Adrenal gland (tissue), 9 donors: ENCODE measurements at regions not wholly inside any gene's neighbourhood (a gene's known extent, or its start where the extent isn't known, plus 50 kb on each side); places are given as distances from the start of the nearest gene placed in this dataset.

Experiments
- DNase-seq, 7 donors: peaks; one replicate each; pipeline ENCODE4 v3.0.0-alpha.2; 2019 to 2020
- H3K27ac ChIP-seq, 5 donors: fragments of 200-600 bp; sonication (generic) in 4 of 5; 1 replicate in 3 of 5; 2 replicates in 2 of 5; pipeline versions ENCODE4 v1.5.1 to v1.8.0; 2016 to 2020; ENCODE audit warnings: mild to moderate bottlenecking in 1 of 5
- H3K27me3 ChIP-seq: fragments of 200-600 bp; 2 replicates; pipeline ENCODE4 v1.8.0; 2021
- H3K36me3 ChIP-seq, 2 donors: fragments of 200-600 bp; replicated peaks in 1 of 2; 1 replicate in 1 of 2; 2 replicates in 1 of 2; pipeline versions ENCODE4 v1.5.1 to v1.8.0; 2018 to 2022
- H3K4me1 ChIP-seq, 2 donors: fragments of 200-600 bp; replicated peaks in 1 of 2; 1 replicate in 1 of 2; 2 replicates in 1 of 2; pipeline versions ENCODE4 v1.5.1 to v1.8.0; 2018 to 2021
- H3K4me3 ChIP-seq, 4 donors: fragments of 200-600 bp; sonication (generic) in 3 of 4; one replicate each; pipeline ENCODE4 v1.5.1; 2016 to 2018
- H3K9me3 ChIP-seq, 3 donors: fragments of 200-600 bp; sonication (generic) in 1 of 3; replicated peaks in 1 of 3; 1 replicate in 2 of 3; 2 replicates in 1 of 3; pipeline versions ENCODE4 v1.5.1 to v1.8.0; 2016 to 2021
- POLR2A ChIP-seq, 2 donors: fragments of 450-650 bp; IDR thresholded peaks; one replicate each; pipeline ENCODE4 v1.6.1; 2017; ENCODE audit warnings: antibody characterized with exemption in 2 of 2, mild to moderate bottlenecking in 2 of 2, moderate library complexity in 1 of 2
- WGBS, 4 donors: extraction: QIAGEN DNeasy Blood & Tissue Kit in 2 of 4; methylation state at CpG; one replicate each; pipeline versions ENCODE4 v1.1.5 to v1.1.7; 2013 to 2017; 5-methylcytosine and 5-hydroxymethylcytosine counted together
- intact Hi-C, 2 donors: fragments of 100-400 bp; cut with DNase I; formaldehyde crosslinking; loops; one replicate each; pipeline versions ENCODE4 v1.14.1 to v1.15.0; 2022 to 2023
- TF ChIP-seq, protein P1 (sequence below), 6 experiments: fragments of 450-650 bp in 4 of 6; fragments of 200-600 bp in 2 of 6; sonication (generic) in 1 of 6; IDR thresholded peaks; 1 replicate in 5 of 6; 2 replicates in 1 of 6; pipeline versions ENCODE4 v1.5.1 to v1.8.0; 2016 to 2021; ENCODE audit warnings: antibody characterized with exemption in 6 of 6, mild to moderate bottlenecking in 2 of 6, moderate library complexity in 1 of 6
- donor health status: healthy with polysubstance abuse.
- donor health status: Bipolar disorder and iron deficiency.
- donor health status: DM: yes; HTN: yes; CAD: no.
- donor health status: DM: no; HTN: no; CAD: no.
- donor health status: DM: no; HTN: no; CAD: no.

DNA sequence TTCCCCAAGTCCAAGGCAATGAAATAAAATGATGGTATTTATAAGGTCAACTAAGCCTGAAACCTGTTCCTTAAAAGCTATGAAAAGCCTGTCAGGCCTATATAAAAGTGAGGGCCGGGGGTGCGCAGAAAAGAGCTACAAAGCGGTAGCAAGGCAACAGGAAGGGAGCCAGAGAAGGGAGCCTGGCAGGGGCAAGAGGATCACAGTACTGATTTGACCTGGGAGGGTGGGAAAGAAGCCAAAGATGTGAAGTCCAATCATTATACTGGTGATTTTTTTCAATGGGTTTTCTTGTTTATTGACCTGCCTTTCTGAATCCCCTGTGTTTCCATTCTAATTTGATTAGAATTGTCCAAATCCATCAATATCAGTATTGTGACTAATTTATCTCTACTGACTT lies 64.3 kb upstream of the STT3B start:
- Histone ChIP-seq H3K27ac (no peak overlapping the region), H3K4me3 (no peak overlapping the region), H3K9me3 (no peaks in the 10 kb centered on the region), H3K36me3 (no peaks in the 10 kb centered on the region), H3K4me1 (no peaks in the 10 kb centered on the region), H3K27me3 (no peaks in the 10 kb centered on the region)
- intact Hi-C loops: no loop called here
- 62 to 90% (median 70%) methylated on average over 3 of the region's 3 CpGs for WGBS, 4 donors
- no peak for TF ChIP-seq POLR2A (IDR thresholded peaks at IDR 0.05)
- TF ChIP-seq, protein P1, sequence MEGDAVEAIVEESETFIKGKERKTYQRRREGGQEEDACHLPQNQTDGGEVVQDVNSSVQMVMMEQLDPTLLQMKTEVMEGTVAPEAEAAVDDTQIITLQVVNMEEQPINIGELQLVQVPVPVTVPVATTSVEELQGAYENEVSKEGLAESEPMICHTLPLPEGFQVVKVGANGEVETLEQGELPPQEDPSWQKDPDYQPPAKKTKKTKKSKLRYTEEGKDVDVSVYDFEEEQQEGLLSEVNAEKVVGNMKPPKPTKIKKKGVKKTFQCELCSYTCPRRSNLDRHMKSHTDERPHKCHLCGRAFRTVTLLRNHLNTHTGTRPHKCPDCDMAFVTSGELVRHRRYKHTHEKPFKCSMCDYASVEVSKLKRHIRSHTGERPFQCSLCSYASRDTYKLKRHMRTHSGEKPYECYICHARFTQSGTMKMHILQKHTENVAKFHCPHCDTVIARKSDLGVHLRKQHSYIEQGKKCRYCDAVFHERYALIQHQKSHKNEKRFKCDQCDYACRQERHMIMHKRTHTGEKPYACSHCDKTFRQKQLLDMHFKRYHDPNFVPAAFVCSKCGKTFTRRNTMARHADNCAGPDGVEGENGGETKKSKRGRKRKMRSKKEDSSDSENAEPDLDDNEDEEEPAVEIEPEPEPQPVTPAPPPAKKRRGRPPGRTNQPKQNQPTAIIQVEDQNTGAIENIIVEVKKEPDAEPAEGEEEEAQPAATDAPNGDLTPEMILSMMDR (IDR thresholded peaks at IDR 0.05): no peak
- no peak for DNase-seq

DNA sequence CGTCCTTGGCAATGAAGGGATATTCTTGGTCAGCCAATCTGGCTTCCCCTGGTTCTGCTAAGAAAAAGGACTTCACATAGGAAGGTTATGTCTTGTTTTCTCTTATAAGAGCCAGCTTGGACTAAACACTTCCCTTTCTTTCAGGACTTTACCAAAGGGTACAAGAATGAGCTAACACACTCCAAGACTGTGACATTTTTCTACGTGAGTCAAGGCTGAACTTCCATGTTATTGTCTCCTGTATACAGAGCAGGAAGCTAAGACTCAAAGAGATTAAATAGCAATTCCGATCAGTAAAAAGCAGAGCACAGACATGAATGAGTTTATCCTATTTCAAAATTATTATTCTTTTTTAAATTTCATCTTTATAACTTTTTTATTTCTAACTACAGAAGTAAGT lies 63.3 kb upstream of the STT3B start:
- no peaks in the 10 kb centered on the region for H3K36me3 ChIP-seq
- DNase-seq: no peak
- WGBS, 4 donors: 69 to 76% (median 74%) methylated on average over 3 of the region's 3 CpGs
- H3K27me3 ChIP-seq: no peaks in the 10 kb centered on the region
- intact Hi-C loops: no loop called here
- no peaks in the 10 kb centered on the region for H3K4me1 ChIP-seq
- no peak for TF ChIP-seq POLR2A (IDR thresholded peaks at IDR 0.05)
- TF ChIP-seq, protein P1 (IDR thresholded peaks at IDR 0.05): no peak
- no peaks in the 10 kb centered on the region for H3K9me3 ChIP-seq
- H3K27ac ChIP-seq: no peak overlapping the region
- no peak overlapping the region for H3K4me3 ChIP-seq

DNA sequence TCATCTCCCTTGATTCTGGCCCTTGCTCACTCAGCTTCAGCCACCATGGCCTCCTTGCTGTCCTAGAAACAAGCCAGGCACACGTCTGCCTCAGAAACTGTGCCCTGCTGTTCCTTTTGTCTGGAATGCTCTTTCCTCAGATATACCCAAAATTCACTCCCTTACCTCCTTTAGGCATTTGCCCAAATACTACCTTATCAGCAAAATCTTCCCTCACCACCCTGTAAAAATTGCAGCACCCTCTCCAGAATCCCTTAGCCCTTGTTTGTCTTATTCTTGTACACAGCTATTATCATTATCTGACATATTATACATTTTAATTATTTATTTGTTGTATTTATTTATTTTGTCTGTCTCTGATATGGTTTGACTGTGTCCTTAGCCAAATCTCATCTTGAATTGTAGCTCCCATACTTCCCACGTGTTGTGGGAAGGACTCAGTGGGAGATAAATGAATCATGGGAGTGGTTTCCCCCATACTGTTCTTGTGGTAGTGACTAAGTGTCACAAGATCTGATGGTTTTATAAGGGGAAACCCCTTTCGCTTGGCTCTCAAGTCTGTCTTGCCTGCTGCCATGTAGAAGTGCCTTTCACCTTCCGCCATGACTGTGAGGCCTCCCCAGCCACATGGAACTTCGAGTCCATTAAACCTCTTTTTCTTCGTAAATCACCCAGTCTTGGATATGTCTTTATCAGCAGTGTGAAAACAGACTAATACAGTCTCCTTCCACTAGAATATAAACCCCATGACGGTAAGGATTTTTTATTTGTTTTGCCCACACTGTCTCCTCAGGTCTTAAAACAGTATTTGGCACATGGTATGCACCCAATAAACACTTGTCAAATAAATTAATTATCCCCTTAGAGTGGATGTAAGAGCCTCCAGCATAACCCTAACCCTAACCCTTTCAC lies 60.0 kb upstream of the STT3B start:
- intact Hi-C loops: no loop called here
- H3K36me3 ChIP-seq: no peaks in the 10 kb centered on the region
- 90 to 93% (median 91%) methylated on average over 7 of the region's 7 CpGs for WGBS, 4 donors
- no peak for DNase-seq
- H3K27ac ChIP-seq: no peak overlapping the region
- H3K27me3 ChIP-seq: no peaks in the 10 kb centered on the region
- TF ChIP-seq, protein P1 (IDR thresholded peaks at IDR 0.05): no peak
- TF ChIP-seq POLR2A (IDR thresholded peaks at IDR 0.05): no peak
- peaks cover 0 to 6% of the 10 kb centered on the region in 2 donors for H3K4me1 ChIP-seq
- no peak overlapping the region for H3K4me3 ChIP-seq
- H3K9me3 ChIP-seq: no peaks in the 10 kb centered on the region

DNA sequence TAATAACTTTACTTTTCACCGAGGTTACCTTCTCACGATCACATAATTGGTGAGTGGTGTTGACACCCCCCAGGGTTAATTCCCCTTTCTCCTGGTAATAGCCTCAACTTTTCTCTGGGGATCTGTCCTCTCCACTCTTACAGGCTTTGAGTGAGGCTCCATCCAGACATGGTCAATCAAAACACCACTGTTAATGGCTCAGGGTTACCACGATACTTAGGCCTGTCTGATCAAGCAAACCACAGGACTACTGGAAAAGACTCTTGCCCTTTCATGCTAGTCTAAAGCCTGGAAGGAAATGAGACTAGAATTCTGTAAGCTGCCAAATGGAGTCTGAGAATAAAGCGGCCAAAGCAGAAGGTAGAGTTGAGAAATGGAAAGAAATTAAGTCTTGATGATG lies 56.5 kb upstream of the STT3B start:
- no peaks in the 10 kb centered on the region for H3K36me3 ChIP-seq
- no peak overlapping the region for H3K27ac ChIP-seq
- no peak for DNase-seq
- WGBS, 4 donors: 96 to 98% (median 97%) methylated on average over 4 of the region's 4 CpGs
- TF ChIP-seq POLR2A (IDR thresholded peaks at IDR 0.05): no peak
- TF ChIP-seq, protein P1 (IDR thresholded peaks at IDR 0.05): no peak
- H3K4me1 ChIP-seq: peaks cover 0 to 6% of the 10 kb centered on the region in 2 donors
- no peaks in the 10 kb centered on the region for H3K9me3 ChIP-seq
- no peaks in the 10 kb centered on the region for H3K27me3 ChIP-seq
- H3K4me3 ChIP-seq: no peak overlapping the region
- intact Hi-C loops: no loop called here
